DMS153 treated with DMSO at 0.1 percent for 48 hours (cell line): ENCODE measurements at regions not wholly inside any gene's neighbourhood (a gene's known extent, or its start where the extent isn't known, plus 50 kb on each side); places are given as distances from the start of the nearest gene placed in this dataset.

Experiments
- DNase-seq: peaks from one replicate; lab custom pipeline; 2025; ENCODE audit not compliant: unreplicated experiment; lab: John Stamatoyannopoulos, UW

DNA sequence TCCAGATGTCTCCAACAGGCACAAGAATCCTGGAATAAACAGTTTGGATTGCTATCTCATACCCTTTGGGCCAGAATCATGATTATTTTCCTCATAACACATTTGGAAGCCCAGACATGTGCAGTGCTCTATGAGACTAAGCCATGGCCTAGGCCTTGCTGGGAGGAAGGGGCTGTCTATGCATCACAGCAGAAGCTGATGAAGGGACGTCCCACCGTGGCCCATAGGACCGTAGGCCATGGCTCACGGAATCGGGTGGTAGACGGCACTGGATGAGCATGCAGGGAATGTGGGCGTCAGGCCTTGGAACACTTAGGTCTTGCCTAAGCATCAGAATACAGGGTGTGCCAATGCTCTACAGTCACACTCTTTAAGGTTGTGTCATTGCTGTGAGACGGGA lies 283.8 kb upstream of the TSHZ3 start:
- DNase-seq = no peak

DNA sequence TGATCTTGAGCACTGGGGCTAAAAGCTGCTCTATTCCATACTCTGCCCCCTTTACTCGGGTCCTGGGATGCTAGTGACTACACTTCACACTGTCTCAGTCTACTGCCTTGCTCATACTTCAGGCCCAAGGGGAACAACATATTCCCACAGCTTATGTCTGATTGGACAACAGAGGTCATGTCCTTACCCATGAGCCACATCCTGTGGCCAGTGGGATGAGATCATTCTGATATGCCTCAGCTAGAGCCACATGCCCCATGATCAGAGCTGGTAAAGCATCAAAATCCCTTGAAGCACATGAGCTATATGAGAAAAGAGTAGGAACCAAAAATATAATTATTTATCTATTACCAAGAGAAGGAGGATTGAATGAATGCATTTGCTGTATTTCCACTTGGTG lies 290.1 kb upstream of the TSHZ3 start:
- no peak for DNase-seq

DNA sequence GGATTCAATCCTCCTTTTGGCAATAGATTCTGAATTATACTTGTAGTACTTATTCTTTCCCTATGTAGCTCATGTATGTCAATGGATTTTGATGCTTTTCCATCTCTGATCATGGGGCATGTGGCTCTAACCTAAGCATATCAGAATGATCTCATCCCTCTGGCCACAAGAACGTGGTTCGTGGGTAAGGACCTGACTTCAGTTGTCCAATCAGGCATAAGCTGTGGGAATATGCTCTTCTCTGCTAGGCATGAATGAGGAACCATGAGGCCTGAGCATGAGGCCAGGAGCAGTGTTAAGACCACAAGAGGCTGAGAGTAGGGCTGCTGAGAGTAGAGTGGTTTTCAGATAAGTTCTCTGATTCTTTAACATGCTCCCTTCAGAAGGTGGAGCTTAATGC lies 292.4 kb upstream of the TSHZ3 start:
- no peak for DNase-seq

DNA sequence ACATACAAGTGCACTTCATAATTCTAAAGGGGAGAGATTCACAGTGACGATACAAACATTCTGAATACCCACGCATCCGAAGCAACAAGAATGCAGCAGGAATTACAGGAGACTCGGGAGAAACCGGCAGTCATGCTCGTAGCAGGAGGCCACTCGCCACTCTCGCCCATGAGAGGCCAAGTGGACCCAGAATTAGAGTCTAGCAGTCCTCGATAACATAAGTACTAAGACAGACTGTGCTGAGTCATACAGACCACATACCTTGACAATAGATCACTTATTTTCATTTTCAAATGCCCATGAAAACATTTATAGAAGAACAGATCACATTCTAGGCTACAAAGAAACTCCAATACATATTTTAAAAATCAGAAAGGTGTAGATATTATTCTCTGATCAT lies 299.1 kb upstream of the TSHZ3 start:
- no peak for DNase-seq

DNA sequence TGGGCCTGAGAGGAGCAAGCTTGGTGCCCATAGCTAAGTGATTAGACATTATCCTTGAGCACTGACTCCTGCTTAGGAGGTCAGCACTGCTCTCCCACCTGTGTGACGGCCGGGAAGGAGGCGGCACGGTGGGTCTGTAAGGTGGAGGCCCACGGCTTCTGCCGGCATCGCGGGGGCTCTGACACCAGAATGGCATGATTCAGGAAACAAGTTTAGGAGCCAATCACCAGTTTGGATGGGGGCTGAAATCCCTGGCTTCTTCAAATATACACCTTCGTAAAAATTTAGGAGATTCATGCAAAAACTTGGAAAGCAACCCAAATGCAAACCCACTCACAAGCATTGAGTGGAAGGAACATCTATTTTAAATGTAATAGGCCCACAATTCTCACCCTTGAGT lies 307.3 kb upstream of the TSHZ3 start:
- DNase-seq = no peak

DNA sequence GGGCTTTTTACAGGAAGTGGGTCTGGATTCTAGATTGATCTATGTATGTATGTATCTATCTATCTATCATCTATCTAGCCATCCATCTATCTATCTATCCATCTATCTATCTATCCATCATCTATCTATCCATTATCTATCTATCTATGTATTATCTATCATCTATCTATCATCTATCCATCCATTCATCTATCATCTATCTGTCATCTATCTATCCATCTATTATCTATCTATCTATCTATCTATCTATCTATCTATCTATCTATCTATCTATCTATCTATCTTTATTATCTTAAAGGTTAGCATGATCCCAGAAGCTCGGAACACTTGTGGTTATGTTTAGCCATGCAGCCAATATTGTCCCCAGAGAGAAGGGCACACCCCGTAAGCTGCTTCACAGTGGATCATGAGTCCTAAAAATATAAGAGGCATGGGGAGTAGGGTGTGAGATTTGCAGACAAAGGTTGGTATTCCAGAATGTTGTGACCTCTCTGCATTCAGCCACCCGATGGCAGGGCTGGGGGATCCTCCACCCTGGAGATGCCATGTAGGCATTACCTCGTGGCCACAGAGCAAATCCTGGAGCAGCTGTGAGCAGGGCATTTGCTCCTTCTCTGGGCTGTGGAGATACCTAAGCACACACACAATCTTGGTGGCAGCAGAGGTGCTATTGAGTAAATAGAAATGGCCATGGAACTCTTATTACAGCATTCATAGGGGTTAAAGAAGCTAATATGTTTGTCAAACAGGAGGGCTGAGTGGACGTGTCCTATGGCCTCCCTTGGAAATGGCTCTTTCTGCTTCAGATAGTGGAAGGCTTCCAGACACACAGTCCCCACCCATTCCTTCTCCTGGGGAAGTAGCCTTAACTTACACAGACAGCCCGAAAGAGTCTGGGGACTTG lies 310.0 kb upstream of the TSHZ3 start:
- no peak for DNase-seq

DNA sequence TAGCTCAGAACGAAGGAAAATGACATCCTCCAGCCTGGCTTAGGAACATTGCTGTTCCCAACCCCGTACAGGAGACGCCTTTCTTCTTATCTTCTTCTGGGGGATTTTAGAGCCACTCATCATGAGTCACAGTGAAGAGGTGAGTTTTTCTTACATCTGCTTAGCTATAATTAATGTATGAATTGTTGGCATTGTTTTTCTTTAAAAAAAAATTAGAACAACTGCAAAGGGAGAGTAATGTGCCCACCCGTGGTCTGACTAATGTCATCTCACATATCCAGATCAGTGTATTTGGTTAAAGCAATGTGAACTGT lies 310.6 kb upstream of the TSHZ3 start:
- DNase-seq = no peak

DNA sequence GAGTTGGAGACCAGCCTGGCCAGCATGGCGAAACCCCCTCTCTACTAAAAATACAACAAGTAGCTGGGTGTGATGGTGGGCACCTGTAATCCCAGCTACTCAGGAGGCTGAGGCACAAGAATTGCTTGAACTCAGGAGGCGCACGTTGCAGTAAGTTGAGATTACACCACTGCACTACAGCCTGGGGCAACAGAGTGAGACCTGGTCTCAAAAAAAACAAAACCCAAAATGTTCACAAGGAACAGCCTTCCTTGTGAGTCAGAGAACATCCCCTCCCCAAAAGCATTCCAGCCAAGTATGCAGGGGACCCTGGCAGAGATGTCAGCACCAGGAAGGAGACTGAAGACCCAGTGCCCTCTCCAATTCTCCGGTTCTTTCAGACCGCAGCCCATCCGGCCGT lies 314.9 kb upstream of the TSHZ3 start:
- DNase-seq = no peak

DNA sequence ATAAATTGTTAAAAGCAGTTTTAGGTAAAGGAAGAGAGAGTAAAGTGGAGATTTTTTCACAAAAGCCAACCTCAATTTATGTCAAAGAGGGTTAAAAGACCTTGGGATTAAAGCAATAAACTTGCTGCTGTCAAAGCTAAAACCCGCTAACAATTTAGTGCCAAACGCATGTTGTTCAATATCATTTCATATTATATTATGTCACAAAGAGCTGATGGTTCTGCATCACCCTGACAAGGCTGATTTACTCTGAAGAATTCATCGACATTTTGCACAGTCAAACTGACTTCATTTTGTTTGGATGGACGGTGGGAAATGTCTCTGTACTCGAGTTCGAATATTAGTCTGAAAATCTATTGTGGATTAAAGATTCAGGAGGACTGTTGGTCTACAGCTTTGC lies 315.8 kb upstream of the TSHZ3 start:
- no peak for DNase-seq

DNA sequence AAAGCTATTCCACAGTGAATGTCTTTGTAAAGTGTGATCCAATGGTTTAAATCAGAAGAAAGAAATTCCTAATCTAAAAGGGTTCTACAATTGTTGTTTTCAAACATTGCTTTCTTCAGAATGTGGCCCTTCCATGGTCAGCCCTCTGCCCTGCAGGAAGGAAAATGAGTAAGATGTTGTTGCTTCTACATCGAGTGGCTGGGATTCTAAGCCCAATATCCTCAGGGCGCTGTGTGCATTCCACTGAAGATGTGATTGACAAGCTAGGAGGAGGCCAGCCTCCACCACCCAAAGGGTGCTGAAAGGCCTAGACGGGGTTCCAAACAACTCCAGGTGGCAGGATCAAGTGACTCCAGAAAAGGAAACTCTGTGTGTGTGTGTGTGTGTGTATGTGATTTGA lies 316.9 kb upstream of the TSHZ3 start:
- no peak for DNase-seq

DNA sequence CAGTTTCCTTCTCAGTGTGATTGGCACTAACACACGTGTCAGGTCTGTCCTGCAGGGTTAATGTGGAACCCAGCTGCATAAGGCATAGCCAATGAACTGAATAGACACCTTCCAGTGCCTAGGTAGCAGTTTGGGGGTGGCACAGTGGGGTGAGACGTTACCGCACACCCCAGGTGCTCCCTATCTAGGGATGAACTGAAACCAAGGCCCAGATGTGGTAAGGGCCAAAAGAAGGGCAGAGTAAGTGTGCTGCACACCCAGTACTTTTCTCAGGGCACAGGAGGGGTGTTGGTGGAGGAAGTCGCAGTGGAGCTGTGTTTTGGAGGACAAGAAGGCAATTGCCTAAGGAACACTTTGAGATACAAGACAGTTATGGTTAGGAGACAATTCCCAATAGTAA lies 317.9 kb upstream of the TSHZ3 start:
- no peak for DNase-seq

DNA sequence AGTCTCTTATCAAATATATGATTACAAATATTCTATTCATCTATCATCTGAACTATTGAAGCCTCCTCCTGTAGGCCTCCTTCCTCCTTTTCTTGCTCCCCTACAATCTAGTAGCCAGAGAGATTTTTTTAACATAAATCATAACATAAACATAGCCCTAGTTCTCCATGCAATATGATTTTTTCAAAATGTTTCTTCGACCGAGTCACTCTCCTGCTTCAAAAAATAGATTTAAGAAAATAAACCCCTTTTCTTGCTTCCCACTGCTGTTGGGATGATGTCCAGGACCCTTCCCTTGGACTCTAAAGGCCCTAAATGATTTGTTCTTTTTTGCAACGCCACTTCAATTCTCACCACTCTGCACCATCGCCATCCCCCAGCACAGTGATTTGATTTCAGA lies 319.7 kb upstream of the TSHZ3 start:
- no peak for DNase-seq

DNA sequence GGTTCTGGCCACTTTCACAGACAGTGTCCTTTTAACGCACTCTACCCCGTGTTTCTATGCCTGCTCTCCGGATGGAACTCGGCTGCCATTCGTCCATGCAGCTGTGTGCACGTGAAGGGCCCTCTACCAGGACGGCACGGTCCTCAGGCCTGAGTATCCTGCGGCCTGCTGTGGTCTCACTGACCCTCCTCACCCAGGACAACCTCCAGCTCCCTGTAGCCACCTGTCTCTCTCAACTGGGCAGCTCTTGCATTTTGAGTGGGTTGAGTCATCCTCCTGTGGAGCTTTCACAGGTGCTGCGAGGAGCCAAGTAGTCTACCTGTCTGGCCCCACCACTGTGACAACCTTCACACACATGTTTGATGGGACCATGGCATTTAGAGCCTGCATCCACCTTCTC lies 321.7 kb upstream of the TSHZ3 start:
- DNase-seq = no peak

DNA sequence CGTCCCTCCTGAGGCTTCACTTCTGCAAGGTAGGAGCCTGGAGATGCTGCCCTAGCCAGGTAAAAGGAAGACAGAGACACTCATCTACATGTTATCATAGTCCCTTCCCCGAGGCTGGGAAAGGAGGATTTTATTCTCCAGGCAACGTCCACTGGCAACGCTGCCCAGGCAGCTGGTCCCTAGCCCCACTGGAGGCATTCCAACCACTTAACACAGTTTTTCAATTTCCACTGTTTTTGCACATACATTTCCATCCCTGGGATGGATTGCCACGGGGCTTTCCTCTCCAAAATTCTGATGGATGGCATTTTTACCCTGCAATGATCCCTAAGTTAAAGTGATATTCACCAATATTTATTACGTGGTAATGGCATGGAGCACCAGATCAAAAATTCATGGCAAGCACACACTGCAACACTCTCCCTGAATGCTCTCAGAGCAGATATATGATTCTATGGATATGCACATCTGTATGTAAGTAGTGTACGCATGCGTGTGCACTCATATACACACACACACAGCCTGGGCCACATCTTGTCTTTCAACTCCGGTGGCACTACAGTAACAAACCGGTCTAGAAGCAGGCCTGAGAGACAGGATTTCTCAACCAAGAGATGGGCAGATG lies 322.3 kb upstream of the TSHZ3 start:
- DNase-seq = no peak

DNA sequence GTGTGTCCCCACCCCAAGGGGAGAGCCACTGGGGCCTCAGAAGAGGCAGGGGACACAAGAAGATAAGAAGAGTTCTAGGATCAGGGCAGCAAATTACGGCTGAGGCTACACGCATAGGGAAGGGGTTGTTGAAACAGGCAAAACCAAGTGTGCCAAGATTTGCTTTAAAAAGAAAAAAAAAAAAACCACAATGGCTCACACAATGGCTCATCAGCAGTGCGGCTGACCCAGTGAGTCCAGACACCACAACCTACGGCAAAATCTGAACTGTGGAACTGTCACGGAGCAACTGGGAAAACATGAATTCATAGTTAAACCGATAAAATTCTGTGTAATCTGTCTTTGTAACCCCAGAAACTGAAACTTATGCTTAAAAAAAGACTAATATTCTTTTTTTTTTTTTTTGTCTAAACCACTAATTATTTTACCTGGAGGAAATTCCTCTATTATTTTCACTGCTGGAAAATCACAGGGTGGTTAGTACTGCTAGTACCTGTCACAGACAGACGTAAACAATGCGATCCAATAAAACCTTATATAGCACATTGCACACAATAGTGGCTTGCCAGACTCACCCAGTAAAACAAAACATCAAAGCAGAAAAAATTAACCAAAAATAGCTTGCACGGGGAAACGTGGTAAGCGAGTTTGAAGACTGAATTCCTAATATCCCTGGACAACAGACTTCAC lies 325.4 kb upstream of the TSHZ3 start:
- no peak for DNase-seq

DNA sequence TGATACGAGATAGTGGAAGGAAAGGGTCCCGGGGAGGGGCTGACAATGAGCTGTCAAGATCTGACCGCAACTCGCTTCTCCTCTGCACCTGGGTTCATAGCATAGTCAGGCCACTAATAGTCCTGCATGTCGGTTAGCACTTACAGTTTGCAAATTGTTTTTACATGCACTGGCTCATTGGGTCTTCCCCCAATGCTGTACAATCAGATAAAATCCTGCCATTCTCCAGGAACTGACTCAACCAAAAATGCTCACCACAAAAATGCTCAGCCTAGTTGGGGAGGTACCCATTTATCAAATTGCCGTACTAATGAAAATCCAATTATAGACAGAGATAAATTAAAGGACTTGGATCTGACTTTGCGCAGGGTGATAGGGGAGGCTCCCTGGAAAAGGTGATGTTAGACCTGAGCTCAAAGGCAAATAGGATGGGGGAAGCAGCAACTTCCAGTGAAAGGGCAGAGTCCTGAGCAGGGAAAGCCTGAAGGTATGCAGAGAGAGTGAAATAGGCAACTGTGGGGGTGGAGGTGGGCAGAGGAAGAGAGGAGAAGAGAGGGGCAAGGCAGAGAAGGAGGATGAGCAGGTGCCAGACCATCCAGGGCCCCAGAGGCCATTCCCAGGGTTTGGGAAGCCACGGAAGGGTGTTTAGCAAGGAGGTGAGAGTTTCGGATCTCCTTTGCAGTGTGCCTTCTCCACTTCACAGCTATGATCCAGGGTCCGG lies 326.1 kb upstream of the TSHZ3 start:
- no peak for DNase-seq

DNA sequence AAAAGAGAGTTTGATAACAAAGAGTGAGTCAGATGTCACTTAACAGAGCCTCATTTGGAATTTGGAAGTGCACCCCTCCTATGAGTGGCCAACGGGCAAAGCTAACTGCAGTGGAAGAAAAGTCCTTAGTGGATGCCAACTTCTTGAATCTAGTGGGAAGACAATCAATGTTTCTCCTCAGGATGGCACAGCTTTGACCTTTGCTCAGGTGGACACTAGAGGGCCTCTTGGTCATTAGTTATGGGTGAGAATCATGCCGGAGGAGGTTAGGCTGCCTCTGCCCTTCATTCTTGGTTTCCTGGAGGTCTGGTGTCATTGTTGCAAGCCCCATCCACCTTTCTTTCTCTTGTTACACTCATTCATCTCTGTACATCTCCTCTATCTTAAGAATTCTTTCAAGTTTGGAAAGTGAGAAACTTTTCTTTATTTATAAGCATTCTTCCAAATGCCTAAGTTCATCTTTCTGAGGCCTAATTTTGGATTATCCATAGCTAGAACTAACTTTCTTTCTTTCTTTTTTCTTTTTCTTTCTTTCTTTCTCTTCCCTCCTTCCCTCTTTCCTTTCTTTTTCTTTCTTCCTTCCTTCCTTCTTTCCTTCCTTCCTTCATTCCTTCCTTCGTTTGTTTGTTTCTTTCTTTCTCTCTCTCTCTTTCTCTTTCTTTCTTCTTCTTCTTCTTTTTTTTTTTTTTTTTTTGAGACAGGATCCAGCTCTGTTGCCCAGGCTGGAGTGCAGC lies 327.2 kb upstream of the TSHZ3 start:
- DNase-seq = no peak

DNA sequence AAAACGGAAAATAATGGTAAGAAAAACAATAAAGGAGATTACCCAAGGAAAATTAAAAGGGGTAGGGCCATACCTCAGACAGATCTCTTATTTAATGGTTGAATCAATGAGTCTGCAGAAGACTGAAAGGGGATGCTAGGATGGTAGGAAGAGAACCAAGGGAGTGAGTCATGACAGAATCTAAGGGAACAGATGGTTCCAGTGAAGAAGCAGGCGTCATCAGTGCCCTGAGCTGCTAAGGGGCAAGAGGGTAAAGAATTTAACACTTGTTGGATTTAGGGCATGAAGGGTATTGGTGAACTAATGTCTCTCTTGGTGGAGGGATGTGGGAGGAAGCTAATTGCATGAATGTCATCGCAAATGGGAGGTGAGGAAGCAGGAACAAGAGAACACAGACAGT lies 329.2 kb upstream of the TSHZ3 start:
- no peak for DNase-seq

DNA sequence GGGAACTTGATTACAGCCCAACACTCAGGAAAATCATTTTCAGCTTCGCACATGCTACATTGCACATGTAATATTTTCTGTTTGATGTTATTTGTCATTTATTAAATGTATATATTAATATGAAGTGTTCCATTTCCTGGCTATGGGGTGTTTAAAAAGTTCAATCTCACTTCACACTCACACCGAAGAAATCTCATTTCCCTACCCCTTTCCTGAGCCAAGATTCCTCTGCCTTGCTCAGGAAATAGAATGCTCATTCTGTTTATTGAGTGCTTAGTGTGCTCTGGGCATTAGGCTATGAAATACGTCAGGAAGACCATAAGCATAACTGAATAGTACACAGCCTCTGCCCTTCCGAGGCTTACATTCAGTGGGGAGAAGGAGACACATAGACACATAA lies 331.9 kb upstream of the TSHZ3 start:
- DNase-seq = no peak

DNA sequence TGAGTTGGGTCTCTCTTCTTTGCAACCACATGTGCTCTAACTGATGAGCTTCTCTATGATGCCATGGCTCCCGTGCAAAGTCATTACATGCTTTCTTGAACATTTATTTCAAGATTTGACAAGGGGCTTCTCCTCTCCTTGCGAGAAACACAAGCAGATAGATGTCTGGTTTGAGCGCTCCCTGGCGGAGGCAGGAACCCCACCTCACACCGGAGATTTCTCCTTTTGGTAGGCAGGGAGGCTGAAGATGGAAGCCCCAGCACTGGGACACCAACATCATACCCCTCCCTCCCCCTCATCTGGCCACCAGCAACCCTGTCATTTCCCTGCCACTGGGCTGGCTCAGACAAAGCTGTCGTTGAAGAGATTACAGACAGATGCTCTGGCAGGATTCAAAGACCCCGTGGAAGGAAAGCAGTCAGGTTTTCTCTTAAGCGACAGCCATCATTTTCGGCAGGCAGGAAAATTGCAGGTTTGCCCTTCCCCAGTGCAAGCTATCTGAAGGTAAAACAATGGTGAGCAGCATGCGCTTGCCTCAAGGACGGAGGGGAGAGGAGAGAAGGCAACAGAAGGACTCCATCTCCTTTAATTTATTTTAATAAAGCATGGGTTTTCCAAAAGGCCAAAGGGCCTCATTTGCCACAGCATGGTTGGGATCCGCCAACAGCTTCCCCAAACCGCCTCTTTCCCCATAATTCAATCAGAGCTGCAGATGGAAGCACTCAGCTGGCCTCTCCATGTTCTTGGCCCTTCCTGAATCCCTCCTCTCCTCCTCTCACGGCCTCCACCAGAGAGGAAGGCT lies 344.1 kb upstream of the TSHZ3 start:
- DNase-seq = no peak
